Transverse colon (tissue), 3 donors: ENCODE measurements at regions not wholly inside any gene's neighbourhood (a gene's known extent, or its start where the extent isn't known, plus 50 kb on each side); places are given as distances from the start of the nearest gene placed in this dataset.

Experiments used
- CTCF ChIP-seq, 5 experiments: fragments of 200-600 bp in 3 of 5; fragments of 450-650 bp in 2 of 5; sonication (generic) in 3 of 5; IDR thresholded peaks; 1 replicate in 2 of 5; 2 replicates in 3 of 5; pipeline ENCODE4 v1.5.1; 2016 to 2017; ENCODE audit warnings: antibody characterized with exemption in 5 of 5, inconsistent platforms in 3 of 5, mild to moderate bottlenecking in 2 of 5, moderate library complexity in 1 of 5
- EP300 ChIP-seq: sonication (generic); formaldehyde crosslinking; IDR thresholded peaks from one replicate; pipeline ENCODE4 v1.6.1; 2017; ENCODE audit warnings: antibody characterized with exemption, low read depth

DNA sequence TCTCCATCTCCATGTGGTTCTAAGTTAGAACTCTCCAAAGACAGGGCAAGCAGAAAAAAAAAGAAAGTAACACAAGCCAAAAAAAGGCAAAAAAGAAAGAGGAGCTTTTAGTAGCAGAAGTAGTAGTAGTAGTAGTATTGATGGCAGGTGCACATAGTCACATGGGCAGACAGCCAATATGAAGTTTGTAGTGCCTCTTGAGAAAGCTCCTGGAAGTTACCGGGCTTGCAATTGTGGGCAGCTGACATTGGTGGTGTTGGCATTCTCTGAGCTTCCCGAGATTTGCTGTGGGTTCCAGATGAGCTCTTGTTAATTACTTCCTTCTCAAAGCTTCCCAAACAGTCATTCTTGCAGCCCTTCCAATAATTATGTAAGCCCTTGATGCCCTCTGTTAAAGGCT, 1128.5 kb downstream of the TYW1 start:
- TF ChIP-seq CTCF (IDR thresholded peaks at IDR 0.05) (no peak), EP300 (no peak)
